Neural cell (in vitro differentiated cells): ENCODE measurements at regions not wholly inside any gene's neighbourhood (a gene's known extent, or its start where the extent isn't known, plus 50 kb on each side); places are given as distances from the start of the nearest gene placed in this dataset.

Source experiments
- EZH2 ChIP-seq: fragments of 200-600, 300-800 bp; shearing (Covaris generic), sonication (generic); IDR thresholded peaks from 2 replicates; pipeline ENCODE4 v1.6.1; 2014; ENCODE audit warnings: antibody characterized with exemption, low read length, borderline replicate concordance, mild to moderate bottlenecking; ENCODE audit not compliant: insufficient read depth, poor library complexity, severe bottlenecking
- MXI1 ChIP-seq: fragments of 450-650 bp; conservative IDR thresholded peaks from 2 replicates; pipeline ENCODE4 v1.6.1; 2014; ENCODE audit warnings: antibody characterized with exemption, mild to moderate bottlenecking; ENCODE audit not compliant: poor library complexity, severe bottlenecking
- POLR2AphosphoS5 ChIP-seq: IDR thresholded peaks from 2 replicates; pipeline ENCODE4 v1.6.1; 2012
- SMC3 ChIP-seq: fragments of 450-650 bp; conservative IDR thresholded peaks from 2 replicates; pipeline ENCODE4 v1.6.1; 2014; ENCODE audit warnings: antibody characterized with exemption, mild to moderate bottlenecking, moderate library complexity; ENCODE audit not compliant: poor library complexity
- TAF1 ChIP-seq: IDR thresholded peaks from 2 replicates; pipeline ENCODE4 v1.6.1; 2012; ENCODE audit warnings: low read depth
- TF ChIP-seq, protein P1 (sequence below): fragments of 450-650 bp; IDR thresholded peaks from 2 replicates; pipeline ENCODE4 v1.5.1; 2014; ENCODE audit warnings: antibody characterized with exemption, mild to moderate bottlenecking, moderate library complexity; ENCODE audit not compliant: poor library complexity, severe bottlenecking
- TF ChIP-seq, protein P2 (sequence below): IDR thresholded peaks from 2 replicates; pipeline ENCODE4 v1.6.1; 2012; ENCODE audit warnings: borderline replicate concordance

DNA sequence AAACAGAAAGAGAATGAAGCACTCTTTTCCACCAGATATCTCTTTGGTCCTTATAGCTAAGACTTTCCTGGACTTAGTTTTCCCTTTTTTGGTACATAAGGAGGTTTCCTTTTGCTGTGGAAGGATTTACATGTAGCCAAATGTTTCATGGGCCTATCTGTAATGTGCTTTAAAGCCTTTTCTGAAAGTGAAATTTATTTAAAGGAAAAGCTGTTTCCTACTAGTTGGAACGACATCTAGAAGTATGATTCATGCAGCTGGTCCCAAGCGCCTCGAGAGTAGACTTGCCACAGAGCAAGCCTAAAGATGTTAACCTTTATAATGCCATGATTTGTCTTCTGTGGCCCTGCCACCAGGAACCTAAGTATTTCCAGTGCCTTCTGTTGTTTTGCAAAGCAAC, 390.3 kb downstream of the DLEU7 start:
- TF ChIP-seq, protein P1, sequence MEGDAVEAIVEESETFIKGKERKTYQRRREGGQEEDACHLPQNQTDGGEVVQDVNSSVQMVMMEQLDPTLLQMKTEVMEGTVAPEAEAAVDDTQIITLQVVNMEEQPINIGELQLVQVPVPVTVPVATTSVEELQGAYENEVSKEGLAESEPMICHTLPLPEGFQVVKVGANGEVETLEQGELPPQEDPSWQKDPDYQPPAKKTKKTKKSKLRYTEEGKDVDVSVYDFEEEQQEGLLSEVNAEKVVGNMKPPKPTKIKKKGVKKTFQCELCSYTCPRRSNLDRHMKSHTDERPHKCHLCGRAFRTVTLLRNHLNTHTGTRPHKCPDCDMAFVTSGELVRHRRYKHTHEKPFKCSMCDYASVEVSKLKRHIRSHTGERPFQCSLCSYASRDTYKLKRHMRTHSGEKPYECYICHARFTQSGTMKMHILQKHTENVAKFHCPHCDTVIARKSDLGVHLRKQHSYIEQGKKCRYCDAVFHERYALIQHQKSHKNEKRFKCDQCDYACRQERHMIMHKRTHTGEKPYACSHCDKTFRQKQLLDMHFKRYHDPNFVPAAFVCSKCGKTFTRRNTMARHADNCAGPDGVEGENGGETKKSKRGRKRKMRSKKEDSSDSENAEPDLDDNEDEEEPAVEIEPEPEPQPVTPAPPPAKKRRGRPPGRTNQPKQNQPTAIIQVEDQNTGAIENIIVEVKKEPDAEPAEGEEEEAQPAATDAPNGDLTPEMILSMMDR: no peak
- TF ChIP-seq TAF1 (no peak), POLR2AphosphoS5 (no peak), EZH2 (no peak), MXI1 (no peak), SMC3 (no peak)
- TF ChIP-seq, protein P2, sequence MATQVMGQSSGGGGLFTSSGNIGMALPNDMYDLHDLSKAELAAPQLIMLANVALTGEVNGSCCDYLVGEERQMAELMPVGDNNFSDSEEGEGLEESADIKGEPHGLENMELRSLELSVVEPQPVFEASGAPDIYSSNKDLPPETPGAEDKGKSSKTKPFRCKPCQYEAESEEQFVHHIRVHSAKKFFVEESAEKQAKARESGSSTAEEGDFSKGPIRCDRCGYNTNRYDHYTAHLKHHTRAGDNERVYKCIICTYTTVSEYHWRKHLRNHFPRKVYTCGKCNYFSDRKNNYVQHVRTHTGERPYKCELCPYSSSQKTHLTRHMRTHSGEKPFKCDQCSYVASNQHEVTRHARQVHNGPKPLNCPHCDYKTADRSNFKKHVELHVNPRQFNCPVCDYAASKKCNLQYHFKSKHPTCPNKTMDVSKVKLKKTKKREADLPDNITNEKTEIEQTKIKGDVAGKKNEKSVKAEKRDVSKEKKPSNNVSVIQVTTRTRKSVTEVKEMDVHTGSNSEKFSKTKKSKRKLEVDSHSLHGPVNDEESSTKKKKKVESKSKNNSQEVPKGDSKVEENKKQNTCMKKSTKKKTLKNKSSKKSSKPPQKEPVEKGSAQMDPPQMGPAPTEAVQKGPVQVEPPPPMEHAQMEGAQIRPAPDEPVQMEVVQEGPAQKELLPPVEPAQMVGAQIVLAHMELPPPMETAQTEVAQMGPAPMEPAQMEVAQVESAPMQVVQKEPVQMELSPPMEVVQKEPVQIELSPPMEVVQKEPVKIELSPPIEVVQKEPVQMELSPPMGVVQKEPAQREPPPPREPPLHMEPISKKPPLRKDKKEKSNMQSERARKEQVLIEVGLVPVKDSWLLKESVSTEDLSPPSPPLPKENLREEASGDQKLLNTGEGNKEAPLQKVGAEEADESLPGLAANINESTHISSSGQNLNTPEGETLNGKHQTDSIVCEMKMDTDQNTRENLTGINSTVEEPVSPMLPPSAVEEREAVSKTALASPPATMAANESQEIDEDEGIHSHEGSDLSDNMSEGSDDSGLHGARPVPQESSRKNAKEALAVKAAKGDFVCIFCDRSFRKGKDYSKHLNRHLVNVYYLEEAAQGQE: no peak
